G401.6 (cell line): ENCODE measurements at regions not wholly inside any gene's neighbourhood (a gene's known extent, or its start where the extent isn't known, plus 50 kb on each side); places are given as distances from the start of the nearest gene placed in this dataset.

Source experiments
- FAIRE-seq: peaks from 2 replicates; lab custom pipeline; 2012; peaks lifted over from hg19 to GRCh38; lab: Jason Lieb, UNC

DNA sequence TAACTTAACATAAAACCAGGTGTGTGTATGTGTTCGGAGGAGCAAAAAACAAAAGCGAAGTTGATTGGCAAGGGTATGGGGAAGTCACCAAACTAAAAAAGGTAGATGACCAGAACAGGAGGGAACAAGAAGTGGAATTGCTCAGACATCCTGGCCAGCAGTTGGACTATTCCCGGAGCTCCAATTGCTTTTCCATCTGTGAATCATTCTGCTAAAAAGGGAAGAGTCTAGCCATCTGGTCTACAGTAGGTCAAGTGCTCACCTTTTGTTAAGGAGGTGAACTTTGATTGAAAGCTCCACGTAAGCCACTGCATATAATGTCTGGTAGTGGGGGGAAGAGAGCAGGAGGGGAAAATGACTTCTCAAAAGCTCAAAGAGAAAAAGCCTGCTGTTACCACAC is 50.0 kb upstream of the BET1 start:
- FAIRE-seq, result no peak

GRCh38 chr7:94055963-94056362 is 51.8 kb upstream of the BET1 start:
- no peak for FAIRE-seq

GRCh38 chr7:94056796-94057207 is 52.6 kb upstream of the BET1 start:
- FAIRE-seq, result no peak

- FAIRE-seq, result no peak
These were observed 53.8 kb upstream of the BET1 start for GRCh38 chr7:94057955-94058354.

DNA sequence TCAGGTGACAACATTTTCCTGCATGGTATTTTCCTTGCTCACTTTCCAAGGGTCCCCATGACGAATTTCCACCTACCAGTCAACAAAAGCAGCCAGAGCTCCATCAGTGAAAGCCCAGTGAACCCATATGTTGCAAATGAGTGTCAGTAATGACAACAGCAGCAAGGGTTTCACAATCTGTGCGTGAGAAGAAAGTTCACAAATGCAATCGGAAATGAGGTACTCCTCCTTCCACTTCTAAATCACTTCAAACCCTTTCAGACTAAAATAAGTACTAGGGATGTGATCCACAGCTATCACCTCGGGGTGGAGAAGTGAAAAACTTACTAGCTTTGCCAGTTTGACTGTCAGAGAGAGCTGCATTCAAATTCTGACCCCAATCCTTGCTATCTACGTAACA is 55.6 kb upstream of the BET1 start:
- FAIRE-seq, result no peak

DNA sequence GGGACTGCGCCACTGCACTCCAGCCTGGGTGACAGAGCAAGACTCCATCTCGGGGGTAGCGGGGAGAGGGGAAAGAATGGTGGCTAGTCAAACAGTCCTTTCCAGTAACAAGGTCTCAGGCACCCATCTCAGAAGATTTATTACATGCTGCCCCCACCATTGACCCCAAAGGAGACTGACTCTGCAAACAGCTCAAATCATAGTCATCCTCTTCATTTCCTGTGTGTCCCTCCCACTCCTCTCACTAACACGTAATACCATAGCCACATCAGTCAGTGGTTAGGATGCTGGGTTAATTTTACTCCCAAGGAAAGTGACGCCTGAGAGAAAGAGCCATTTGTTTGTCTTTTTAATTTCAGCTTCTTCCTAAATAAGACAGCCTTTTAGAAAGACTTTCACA is 56.6 kb upstream of the BET1 start:
- no peak for FAIRE-seq

GRCh38 chr7:94061326-94061725 is 57.2 kb upstream of the BET1 start:
- FAIRE-seq, result no peak

- no peak for FAIRE-seq
These were observed 58.2 kb upstream of the BET1 start for GRCh38 chr7:94062372-94062771.

- FAIRE-seq, result no peak
These were observed 60.5 kb upstream of the BET1 start for GRCh38 chr7:94064541-94065191.

GRCh38 chr7:94067047-94067446 is 62.9 kb upstream of the BET1 start:
- no peak for FAIRE-seq

GRCh38 chr7:94067506-94067905 is 63.4 kb upstream of the BET1 start:
- FAIRE-seq, result no peak

- no peak for FAIRE-seq
These were observed 65.1 kb upstream of the BET1 start for GRCh38 chr7:94069162-94069739.

DNA sequence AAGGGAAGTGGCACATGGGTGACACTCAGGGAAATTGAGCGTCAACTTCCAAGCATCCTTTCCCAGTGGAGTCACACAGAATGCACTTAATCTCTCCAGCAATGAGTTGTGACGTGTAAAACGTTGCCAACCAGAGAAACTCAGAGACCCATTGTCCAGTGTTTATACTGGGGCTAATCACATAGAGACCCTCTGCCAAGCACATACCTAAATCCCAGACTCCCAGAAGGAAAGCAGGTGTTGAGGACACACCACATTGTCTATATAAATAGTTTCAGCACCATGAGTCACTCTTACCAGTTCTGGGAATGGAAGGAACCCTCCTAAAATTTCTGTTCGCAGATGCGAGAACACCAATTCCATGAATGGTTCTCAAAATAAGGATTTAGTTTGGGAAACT is 76.4 kb upstream of the BET1 start:
- FAIRE-seq, result no peak

DNA sequence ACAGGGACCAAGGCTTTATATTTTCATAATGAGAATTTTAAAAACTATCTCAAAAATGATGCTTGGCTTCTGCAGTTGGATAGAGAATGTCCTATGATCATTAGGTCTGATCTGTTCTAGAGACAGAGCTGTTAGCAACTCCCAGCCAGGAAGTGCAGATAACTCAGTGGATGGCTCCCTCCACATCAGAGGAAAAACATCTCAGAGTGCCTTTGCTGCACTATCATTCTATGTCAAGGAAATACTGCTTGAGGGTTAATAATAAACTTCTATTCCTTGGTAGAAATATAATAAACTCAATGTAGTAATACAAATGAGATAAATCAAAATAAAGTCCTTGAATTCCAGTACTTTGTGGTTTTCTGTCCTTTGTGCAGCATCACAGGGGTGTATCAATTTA is 78.0 kb upstream of the BET1 start:
- FAIRE-seq, result no peak

DNA sequence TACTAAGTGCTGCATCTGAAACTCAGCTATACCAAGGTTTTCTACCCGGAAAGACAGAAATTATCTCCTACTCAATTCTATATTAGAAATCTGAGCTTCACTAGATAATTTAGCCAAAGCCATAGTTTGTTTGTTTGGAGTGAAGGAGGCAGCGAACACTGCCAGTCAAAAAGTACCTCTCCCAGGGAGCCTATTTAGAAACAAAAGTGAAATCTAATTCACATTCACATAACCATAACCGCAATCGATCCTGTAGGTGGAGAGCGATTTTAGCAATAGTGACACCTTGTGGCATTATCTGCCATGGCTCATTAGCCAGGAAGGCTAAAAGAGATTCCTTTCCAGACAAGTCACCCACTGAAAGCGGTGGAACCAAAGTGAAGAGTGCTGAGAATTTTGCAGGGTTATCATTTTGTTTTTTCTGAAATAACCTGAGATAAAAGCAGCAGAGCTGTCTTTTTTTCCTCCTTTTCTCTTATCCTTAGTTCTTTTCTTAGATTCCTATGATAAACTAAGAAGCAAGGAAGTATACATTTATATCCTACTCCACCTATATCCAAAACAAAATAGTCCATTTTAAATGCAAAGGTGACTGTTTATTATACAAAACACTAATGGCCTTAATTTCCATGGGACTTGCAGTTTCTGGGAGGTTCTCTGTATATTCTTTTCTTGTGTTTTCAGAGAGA is 83.7 kb upstream of the BET1 start:
- FAIRE-seq, result peak; percentile 21

- FAIRE-seq, result no peak
These were observed 84.4 kb upstream of the BET1 start for GRCh38 chr7:94088560-94088959.

- no peak for FAIRE-seq
These were observed 85.7 kb upstream of the BET1 start for GRCh38 chr7:94089806-94090205.

DNA sequence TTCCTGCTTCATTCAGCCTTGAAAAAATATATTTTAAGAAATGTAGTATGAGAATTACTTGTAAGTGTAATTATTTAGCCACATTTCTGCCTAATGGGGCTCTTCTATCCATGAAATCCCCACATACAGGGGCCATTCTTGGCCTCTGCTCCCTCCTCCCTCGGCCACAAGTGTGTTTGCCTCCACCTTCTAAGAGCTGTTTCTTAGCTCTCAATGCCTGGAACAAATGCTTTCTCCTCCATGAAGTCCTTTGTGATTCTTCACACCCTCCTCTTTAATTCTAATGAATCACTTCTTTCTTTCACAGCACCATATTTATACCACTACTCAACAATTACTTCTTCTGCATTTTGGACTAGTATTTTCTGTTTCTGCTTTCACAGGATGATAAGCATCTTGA is 88.8 kb upstream of the BET1 start:
- no peak for FAIRE-seq

DNA sequence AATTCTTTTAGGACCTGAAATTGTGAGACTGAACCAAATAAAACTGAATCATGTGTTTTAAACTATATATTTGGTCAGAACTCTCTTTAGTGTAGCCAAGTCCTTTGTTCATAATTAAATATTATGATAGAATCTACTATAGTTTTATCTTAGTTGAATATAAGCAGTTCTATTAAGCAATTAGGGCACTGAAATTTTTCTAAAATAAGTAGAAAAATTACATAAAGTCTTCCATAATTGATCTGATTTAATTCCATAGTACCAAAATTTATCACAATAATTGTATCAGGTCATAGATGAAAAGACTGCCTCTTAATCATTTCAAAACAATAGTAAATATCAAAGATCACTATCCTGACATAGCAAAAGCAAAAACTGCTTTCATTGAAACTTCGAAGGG is 90.1 kb upstream of the BET1 start:
- peak; percentile 39 for FAIRE-seq

DNA sequence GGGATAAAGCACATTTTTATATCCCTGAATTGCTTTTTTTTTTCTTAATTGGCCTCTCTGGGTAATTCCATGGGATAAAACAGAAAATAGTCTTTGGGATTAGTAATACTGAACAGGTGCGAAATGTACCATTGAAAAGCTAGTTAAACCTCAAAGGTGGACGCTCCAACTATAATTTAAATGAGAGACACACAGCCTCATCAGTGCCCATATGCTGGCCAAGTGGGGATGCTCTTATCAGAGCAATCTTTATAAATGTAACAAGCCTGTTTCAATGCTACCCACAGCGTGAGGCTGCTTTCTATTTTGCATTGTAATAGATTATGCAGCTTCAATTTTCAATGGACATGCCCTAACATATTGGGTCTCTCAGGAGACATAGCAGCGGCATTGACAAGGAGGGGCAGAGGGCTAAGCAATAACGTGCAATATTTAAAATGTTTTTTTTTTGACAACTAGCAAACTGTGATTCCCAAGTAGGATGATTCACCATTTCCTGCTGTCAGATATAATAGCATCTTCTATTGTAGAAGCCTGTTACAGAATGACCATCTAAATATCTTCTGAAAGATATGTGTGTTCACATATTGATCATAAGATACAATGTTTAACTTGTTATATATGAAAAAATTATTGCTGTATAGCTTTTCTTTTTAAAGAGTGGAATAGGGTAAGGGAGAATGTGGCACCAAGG is 91.3 kb upstream of the BET1 start:
- no peak for FAIRE-seq

DNA sequence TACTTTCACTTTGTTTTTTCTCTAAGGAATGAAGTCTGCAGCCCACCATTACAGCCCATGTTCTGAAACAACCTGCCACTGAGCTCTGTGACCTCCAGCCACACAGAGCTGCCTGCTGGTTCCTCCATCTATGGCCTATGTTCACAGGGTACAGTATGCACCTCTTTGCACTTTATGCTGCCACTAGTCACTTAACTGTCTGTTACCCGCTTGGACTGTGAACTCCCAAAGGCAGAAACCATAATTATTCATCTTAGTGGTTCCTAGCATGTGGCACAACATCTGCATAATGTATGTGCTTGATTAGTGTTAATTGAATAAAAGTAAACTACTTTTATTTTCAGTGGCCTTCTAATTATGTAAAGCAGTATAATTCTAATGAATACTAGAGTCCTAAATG is 95.5 kb upstream of the BET1 start:
- FAIRE-seq, result no peak

GRCh38 chr7:94100723-94101345 is 96.7 kb upstream of the BET1 start:
- FAIRE-seq, result no peak

DNA sequence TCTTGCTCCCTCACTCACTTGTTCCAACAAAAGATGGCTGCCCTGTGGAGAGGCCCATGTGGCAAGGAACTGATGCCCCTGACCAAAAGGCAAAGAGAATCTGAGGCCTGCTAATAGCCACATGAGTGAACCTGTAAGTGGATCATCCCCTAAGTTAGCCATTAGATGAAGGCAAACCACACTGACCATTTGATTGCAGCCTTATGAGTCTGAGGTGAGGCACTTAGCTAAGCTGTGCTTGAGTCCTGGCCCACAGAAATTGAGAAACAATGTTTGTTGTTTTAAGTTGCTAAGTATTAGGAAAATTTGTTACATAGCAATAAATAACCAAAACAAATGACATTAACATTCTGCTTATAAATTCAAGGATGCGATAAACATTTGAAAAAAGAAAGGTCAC is 100.1 kb upstream of the BET1 start:
- no peak for FAIRE-seq
